H1 (cell line): ENCODE measurements at regions not wholly inside any gene's neighbourhood (a gene's known extent, or its start where the extent isn't known, plus 50 kb on each side); places are given as distances from the start of the nearest gene placed in this dataset.

Experiments
- GABPA ChIP-seq: IDR thresholded peaks from 2 replicates; pipeline ENCODE4 v1.6.1; 2011; ENCODE audit warnings: mild to moderate bottlenecking, low read length, moderate library complexity, borderline replicate concordance; ENCODE audit not compliant: insufficient read depth

GRCh38 chr13:39935155-39935554, 279.7 kb downstream of the COG6 start (continued):
- TF ChIP-seq GABPA: no peak
